ENCODE measurements at regions not wholly inside any gene's neighbourhood (a gene's known extent, or its start where the extent isn't known, plus 50 kb on each side); places are given as distances from the start of the nearest gene placed in this dataset.

GRCh38 chr10:118496525-118496924 lies 98.9 kb downstream of the PRLHR start:
- H3K4me1 Mint-ChIP-seq (ENCODE audit: low read depth), result no peaks in the 10 kb centered on the region

GRCh38 chr10:118495499-118495898 lies 99.9 kb downstream of the PRLHR start:
- H3K27me3 Mint-ChIP-seq, result peaks cover 8% of the 10 kb centered on the region
- no peaks in the 10 kb centered on the region for H3K4me1 Mint-ChIP-seq (ENCODE audit: low read depth)
- TF ChIP-seq CTCF (IDR thresholded peaks at IDR 0.05; ENCODE audit: unreplicated experiment), result no peak
- peaks cover 8% of the 10 kb centered on the region for H3K9me3 Mint-ChIP-seq (ENCODE audit: low read depth)
- no peaks in the 10 kb centered on the region for H3K36me3 Mint-ChIP-seq (ENCODE audit: insufficient read depth)
- DNase-seq (ENCODE audit: low spot score, unreplicated experiment), result no peak
- no peak overlapping the region for H3K4me3 Mint-ChIP-seq (ENCODE audit: low read depth)
- H3K27ac Mint-ChIP-seq, result no peak overlapping the region

More at GRCh38 chr10:118496525-118496924, 98.9 kb downstream of the PRLHR start:
- Mint-ChIP-seq H3K4me3 (ENCODE audit: low read depth) (no peak overlapping the region), H3K9me3 (ENCODE audit: low read depth) (no peaks in the 10 kb centered on the region), H3K36me3 (ENCODE audit: insufficient read depth) (no peaks in the 10 kb centered on the region), H3K27me3 (peaks cover 8% of the 10 kb centered on the region), H3K27ac (no peak overlapping the region)
- DNase-seq (ENCODE audit: low spot score, unreplicated experiment), result no peak
- no peak for TF ChIP-seq CTCF (IDR thresholded peaks at IDR 0.05; ENCODE audit: unreplicated experiment)

DNA sequence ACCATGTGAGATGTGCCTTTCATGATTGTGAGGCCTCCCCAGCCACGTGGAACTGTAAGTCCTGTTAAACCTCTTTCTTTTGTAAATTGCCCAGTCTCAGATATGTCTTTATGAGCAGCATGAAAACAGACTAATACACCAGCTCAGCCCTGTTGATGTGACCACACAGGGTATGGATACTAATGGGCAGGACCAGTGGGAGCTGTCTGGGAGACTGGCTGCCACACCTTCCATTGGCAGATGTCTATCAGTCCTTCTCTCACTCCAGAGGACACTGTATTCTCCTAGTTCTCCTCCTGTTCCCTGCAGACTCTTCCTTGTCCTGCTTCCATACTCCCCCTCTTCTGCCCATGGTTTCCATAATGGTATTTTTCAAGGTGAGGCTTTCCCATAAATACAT lies 104.4 kb downstream of the PRLHR start:
- Mint-ChIP-seq H3K27ac (no peak overlapping the region), H3K4me1 (ENCODE audit: low read depth) (no peaks in the 10 kb centered on the region), H3K27me3 (peaks cover 7% of the 10 kb centered on the region), H3K9me3 (ENCODE audit: low read depth) (peaks cover 19% of the 10 kb centered on the region), H3K4me3 (ENCODE audit: low read depth) (no peak overlapping the region), H3K36me3 (ENCODE audit: insufficient read depth) (no peaks in the 10 kb centered on the region)
- no peak for DNase-seq (ENCODE audit: low spot score, unreplicated experiment)
- no peak for TF ChIP-seq CTCF (IDR thresholded peaks at IDR 0.05; ENCODE audit: unreplicated experiment)

- Mint-ChIP-seq H3K27me3 (peaks cover 8% of the 10 kb centered on the region), H3K9me3 (ENCODE audit: low read depth) (peaks cover 19% of the 10 kb centered on the region)
- TF ChIP-seq CTCF (IDR thresholded peaks at IDR 0.05; ENCODE audit: unreplicated experiment), result no peak
Measured at GRCh38 chr10:118488710-118489497, 106.5 kb downstream of the PRLHR start.

DNA sequence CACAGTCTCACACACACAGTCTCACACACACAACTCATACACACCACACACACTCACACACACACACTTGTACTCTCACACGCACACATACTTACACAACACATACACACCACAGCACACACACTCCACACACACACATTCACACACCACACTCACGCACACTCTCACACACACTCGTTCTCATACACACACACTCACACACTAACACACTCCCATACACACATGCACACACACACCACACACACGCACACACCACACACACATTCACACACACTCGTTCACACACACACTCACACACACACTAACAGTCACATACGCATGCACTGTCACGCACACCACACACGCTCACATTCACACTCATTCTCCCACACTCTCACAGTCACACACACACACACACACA lies 109.8 kb downstream of the PRLHR start:
- Mint-ChIP-seq H3K4me1 (ENCODE audit: low read depth) (no peaks in the 10 kb centered on the region), H3K9me3 (ENCODE audit: low read depth) (peaks cover 15% of the 10 kb centered on the region), H3K36me3 (ENCODE audit: insufficient read depth) (no peaks in the 10 kb centered on the region), H3K27me3 (peaks cover 11% of the 10 kb centered on the region), H3K27ac (peak overlapping the region; percentile 25), H3K4me3 (ENCODE audit: low read depth) (no peak overlapping the region)
- no peak for TF ChIP-seq CTCF (IDR thresholded peaks at IDR 0.05; ENCODE audit: unreplicated experiment)
- no peak for DNase-seq (ENCODE audit: low spot score, unreplicated experiment)

More at GRCh38 chr10:118488710-118489497, 106.5 kb downstream of the PRLHR start:
- Mint-ChIP-seq H3K4me3 (ENCODE audit: low read depth) (no peak overlapping the region), H3K36me3 (ENCODE audit: insufficient read depth) (no peaks in the 10 kb centered on the region), H3K4me1 (ENCODE audit: low read depth) (no peaks in the 10 kb centered on the region), H3K27ac (no peak overlapping the region)
- DNase-seq (ENCODE audit: low spot score, unreplicated experiment), result no peak
